Fibroblast of skin of back (primary cell): ENCODE measurements at regions not wholly inside any gene's neighbourhood (a gene's known extent, or its start where the extent isn't known, plus 50 kb on each side); places are given as distances from the start of the nearest gene placed in this dataset.
A peak's percentile ranks its signal among the peaks of the same experiment; 100 is the strongest.

Source experiments
- DNase-seq: peaks from one replicate; pipeline ENCODE4 v3.0.0-alpha.2; 2013

GRCh38 chr7:80288175-80289122, 153.8 kb downstream of the GNAI1 start:
- peak; percentile 50 for DNase-seq

- DNase-seq = no peak
These were observed 153.0 kb downstream of the GNAI1 start for GRCh38 chr7:80287400-80288174.

GRCh38 chr7:80286611-80287010, 152.0 kb downstream of the GNAI1 start:
- no peak for DNase-seq

GRCh38 chr7:80284855-80285254, 150.2 kb downstream of the GNAI1 start:
- peak; percentile 65 for DNase-seq

GRCh38 chr7:80279760-80280159, 145.1 kb downstream of the GNAI1 start:
- DNase-seq = no peak

- DNase-seq = no peak
These were observed 144.1 kb downstream of the GNAI1 start for GRCh38 chr7:80278737-80279136.

- DNase-seq = peak; percentile 43
These were observed 143.1 kb downstream of the GNAI1 start for GRCh38 chr7:80277434-80278427.
